Spinal cord (tissue), 9 donors: ENCODE measurements at regions not wholly inside any gene's neighbourhood (a gene's known extent, or its start where the extent isn't known, plus 50 kb on each side); places are given as distances from the start of the nearest gene placed in this dataset.

Experiments used
- DNase-seq, 6 donors: peaks; one replicate each; pipeline versions ENCODE4 v3.0.0 to v3.0.0-alpha.2; 2013 to 2015; ENCODE audit warnings: low spot score in 6 of 6, low read depth in 4 of 6
- H3K27ac ChIP-seq: one replicate; pipeline ENCODE4 v1.5.1; 2013; ENCODE audit warnings: low read depth, low read length, control low read depth
- H3K27me3 ChIP-seq: one replicate; pipeline ENCODE4 v1.6.1; 2013; ENCODE audit warnings: low read length; ENCODE audit not compliant: control insufficient read depth, insufficient read depth
- H3K36me3 ChIP-seq: one replicate; pipeline ENCODE4 v1.6.1; 2013; ENCODE audit warnings: low read length; ENCODE audit not compliant: control insufficient read depth, insufficient read depth
- H3K4me1 ChIP-seq: one replicate; pipeline ENCODE4 v1.6.1; 2013; ENCODE audit warnings: low read length; ENCODE audit not compliant: control insufficient read depth, insufficient read depth
- H3K4me3 ChIP-seq: one replicate; pipeline ENCODE4 v1.5.1; 2013; ENCODE audit warnings: low read depth, low read length, control low read depth
- H3K9me3 ChIP-seq: one replicate; pipeline ENCODE4 v1.6.1; 2013; ENCODE audit warnings: low read length; ENCODE audit not compliant: control insufficient read depth, insufficient read depth
- WGBS: methylation state at CpG from one replicate; pipeline ENCODE4 v1.1.5; 2013; ENCODE audit warnings: missing lambda C conversion rate; ENCODE audit not compliant: insufficient coverage; 5-methylcytosine and 5-hydroxymethylcytosine counted together
- donor health status: healthy.

DNA sequence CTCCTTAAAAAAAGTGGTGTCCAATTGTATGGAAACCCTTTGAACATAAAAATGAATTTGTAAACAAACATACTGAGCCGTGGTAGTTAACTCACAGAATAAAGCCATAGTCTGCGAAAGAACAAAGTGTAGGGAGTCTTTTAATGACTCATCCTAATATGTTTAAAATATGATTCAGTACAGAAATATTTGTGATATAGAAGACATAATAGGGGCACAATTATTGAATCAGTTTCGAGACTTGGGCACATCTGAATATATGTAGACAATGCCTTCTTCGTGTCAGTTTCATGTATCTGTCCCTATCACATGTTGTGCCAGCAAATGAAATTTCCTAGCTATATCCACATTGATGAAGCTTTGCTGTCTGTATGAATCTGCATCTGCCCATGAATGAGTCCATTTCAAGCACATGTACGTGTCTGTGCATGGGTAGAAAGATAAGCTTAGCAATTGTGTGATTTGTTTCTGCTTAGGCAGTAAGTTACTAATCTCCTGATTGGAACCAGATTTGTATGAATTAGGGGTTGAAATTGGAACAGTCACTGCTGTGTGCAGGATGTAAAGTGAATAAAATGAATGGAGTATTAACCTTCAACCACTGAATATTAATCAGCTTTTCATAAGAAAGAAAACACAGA is 112.5 kb upstream of the SOX9 start:
- Histone ChIP-seq H3K36me3 (no peaks in the 10 kb centered on the region), H3K4me3 (no peak overlapping the region), H3K9me3 (no peaks in the 10 kb centered on the region), H3K4me1 (no peaks in the 10 kb centered on the region), H3K27ac (no peak overlapping the region), H3K27me3 (no peaks in the 10 kb centered on the region)
- 50% methylated on average over 1 of the region's 5 CpGs for WGBS
- peak in 2 of 6 donors; percentile 42 to 46 for DNase-seq

- Histone ChIP-seq H3K4me3 (no peak overlapping the region), H3K9me3 (no peaks in the 10 kb centered on the region), H3K27ac (no peak overlapping the region), H3K27me3 (no peaks in the 10 kb centered on the region), H3K36me3 (no peaks in the 10 kb centered on the region), H3K4me1 (no peaks in the 10 kb centered on the region)
- WGBS, result no CpG with 5 or more reads among the region's 1 CpG
- DNase-seq, result no peak
Measured at GRCh38 chr17:72011561-72011960, 109.3 kb upstream of the SOX9 start.

GRCh38 chr17:72021417-72022041 is 99.3 kb upstream of the SOX9 start:
- H3K4me3 ChIP-seq, result no peak overlapping the region
- no peak overlapping the region for H3K27ac ChIP-seq
- no peaks in the 10 kb centered on the region for H3K9me3 ChIP-seq
- H3K4me1 ChIP-seq, result no peaks in the 10 kb centered on the region
- H3K36me3 ChIP-seq, result no peaks in the 10 kb centered on the region
- DNase-seq, result no peak
- no CpG with 5 or more reads among the region's 3 CpGs for WGBS
- H3K27me3 ChIP-seq, result no peaks in the 10 kb centered on the region

DNA sequence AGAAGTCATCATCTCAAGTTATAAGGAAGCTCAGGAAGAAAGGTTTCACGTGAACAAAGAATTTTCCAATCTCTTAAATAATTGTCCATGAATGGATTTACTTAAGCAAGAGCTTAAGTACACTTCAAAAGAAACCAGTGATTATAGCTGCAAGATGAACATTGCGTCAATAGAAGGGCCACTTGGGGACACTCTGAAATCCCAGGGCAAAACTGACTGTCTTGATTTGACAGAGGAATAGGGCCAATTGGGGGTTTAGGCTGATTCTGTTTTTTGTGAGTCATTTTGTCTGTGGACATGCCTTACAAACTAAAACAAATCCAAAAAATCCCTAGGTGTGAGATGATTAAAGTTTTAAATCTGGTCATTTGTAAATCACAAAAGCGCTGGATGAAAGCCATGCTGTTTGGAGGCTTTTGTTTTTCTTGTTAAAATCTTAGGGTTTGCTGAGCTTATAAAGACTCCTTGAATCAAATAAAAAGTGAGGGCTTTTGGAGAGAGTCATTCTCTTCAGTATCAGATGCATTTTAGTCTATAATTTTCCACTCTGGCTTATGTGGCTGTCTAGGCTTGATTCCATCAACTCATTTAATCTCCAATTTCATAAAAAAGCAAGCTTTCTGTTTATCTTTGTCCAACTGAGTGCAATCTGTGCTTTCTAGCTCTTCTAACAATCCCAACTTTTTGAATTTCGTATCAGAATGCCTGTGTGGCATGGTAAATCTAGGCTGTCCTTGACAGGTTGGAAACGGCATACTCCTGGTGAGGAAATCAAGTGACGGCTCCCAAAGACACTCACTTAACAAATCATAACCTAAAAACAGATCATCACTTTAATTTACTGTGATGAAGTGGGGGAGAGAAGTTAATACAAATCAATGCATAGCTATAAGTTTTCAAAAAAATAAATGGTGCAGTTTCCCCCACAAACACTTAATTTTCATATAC is 98.2 kb upstream of the SOX9 start:
- Histone ChIP-seq H3K36me3 (no peaks in the 10 kb centered on the region), H3K27ac (no peak overlapping the region), H3K9me3 (no peaks in the 10 kb centered on the region), H3K4me3 (no peak overlapping the region), H3K27me3 (no peaks in the 10 kb centered on the region), H3K4me1 (no peaks in the 10 kb centered on the region)
- WGBS, result 78% methylated on average over 1 of the region's 6 CpGs
- DNase-seq, result peak in 1 of 6 donors; percentile 77

GRCh38 chr17:72024457-72024856 is 96.4 kb upstream of the SOX9 start:
- DNase-seq, result no peak
- no peaks in the 10 kb centered on the region for H3K9me3 ChIP-seq
- no peaks in the 10 kb centered on the region for H3K36me3 ChIP-seq
- no peak overlapping the region for H3K4me3 ChIP-seq
- H3K27ac ChIP-seq, result no peak overlapping the region
- H3K4me1 ChIP-seq, result no peaks in the 10 kb centered on the region
- no peaks in the 10 kb centered on the region for H3K27me3 ChIP-seq

DNA sequence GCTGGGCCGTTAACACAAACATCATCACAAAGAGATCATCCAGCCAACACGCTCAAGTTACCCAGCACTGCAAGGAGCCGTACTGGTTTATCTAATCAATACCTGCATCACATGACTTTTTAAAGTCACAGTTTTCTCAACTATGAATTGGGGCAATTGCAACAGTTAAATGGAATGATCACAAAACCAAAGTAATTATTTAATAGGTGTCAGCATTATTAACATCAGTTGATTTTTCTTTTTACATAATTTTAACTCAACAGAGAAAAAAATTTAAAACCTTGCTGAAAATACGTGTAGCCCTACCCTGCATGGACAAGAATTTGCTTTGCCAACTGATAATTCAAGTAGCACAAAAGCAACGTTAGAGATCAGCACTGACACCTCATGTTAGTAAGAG is 95.7 kb upstream of the SOX9 start:
- Histone ChIP-seq H3K9me3 (no peaks in the 10 kb centered on the region), H3K4me3 (no peak overlapping the region), H3K27ac (no peak overlapping the region), H3K27me3 (no peaks in the 10 kb centered on the region), H3K4me1 (peaks cover 3% of the 10 kb centered on the region), H3K36me3 (no peaks in the 10 kb centered on the region)
- DNase-seq, result no peak
- 67% methylated on average over 1 of the region's 5 CpGs for WGBS

- DNase-seq, result peak in 4 of 6 donors; percentile 47 to 91 (median 74)
- H3K27ac ChIP-seq, result peak overlapping the region; percentile 63
- H3K9me3 ChIP-seq, result no peaks in the 10 kb centered on the region
- no peaks in the 10 kb centered on the region for H3K36me3 ChIP-seq
- 0% methylated on average over 6 of the region's 22 CpGs for WGBS
- H3K27me3 ChIP-seq, result no peaks in the 10 kb centered on the region
- H3K4me3 ChIP-seq, result peak overlapping the region; percentile 51
- H3K4me1 ChIP-seq, result peaks cover 10% of the 10 kb centered on the region
Measured at GRCh38 chr17:72030067-72030899, 90.5 kb upstream of the SOX9 start.

- WGBS, result 61% methylated on average over 3 of the region's 8 CpGs
- Histone ChIP-seq H3K27ac (no peak overlapping the region), H3K4me3 (no peak overlapping the region), H3K4me1 (peaks cover 10% of the 10 kb centered on the region), H3K36me3 (no peaks in the 10 kb centered on the region), H3K9me3 (no peaks in the 10 kb centered on the region), H3K27me3 (no peaks in the 10 kb centered on the region)
- DNase-seq, result no peak
Measured at GRCh38 chr17:72031219-72031884, 89.5 kb upstream of the SOX9 start.

- Histone ChIP-seq H3K9me3 (no peaks in the 10 kb centered on the region), H3K4me1 (peaks cover 10% of the 10 kb centered on the region), H3K27ac (no peak overlapping the region), H3K27me3 (no peaks in the 10 kb centered on the region), H3K36me3 (no peaks in the 10 kb centered on the region), H3K4me3 (no peak overlapping the region)
- DNase-seq, result no peak
- WGBS, result 57% methylated on average over 1 of the region's 4 CpGs
Measured at GRCh38 chr17:72033334-72033733, 87.5 kb upstream of the SOX9 start.
